ENCODE measurements at regions not wholly inside any gene's neighbourhood (a gene's known extent, or its start where the extent isn't known, plus 50 kb on each side); places are given as distances from the start of the nearest gene placed in this dataset.

GRCh38 chr7:25834050-25834449 lies 317.9 kb upstream of the NFE2L3 start:
- no peak for DNase-seq (ENCODE audit: low read depth)
- no peak overlapping the region for H2AFZ ChIP-seq (ENCODE audit: low read depth, low read length)
- Mint-ChIP-seq H3K27ac (ENCODE audit: unreplicated experiment) (peak overlapping the region; percentile 21), H3K4me3 (ENCODE audit: unreplicated experiment) (no peak overlapping the region), H3K27me3 (ENCODE audit: low read depth, unreplicated experiment) (no peaks in the 10 kb centered on the region), H3K9me3 (ENCODE audit: unreplicated experiment) (peaks cover 3% of the 10 kb centered on the region), H3K4me1 (ENCODE audit: low read depth, unreplicated experiment) (peaks cover 43% of the 10 kb centered on the region), H3K36me3 (ENCODE audit: low read depth, unreplicated experiment) (no peaks in the 10 kb centered on the region)
- no peak for FAIRE-seq
- TF ChIP-seq, protein P1, sequence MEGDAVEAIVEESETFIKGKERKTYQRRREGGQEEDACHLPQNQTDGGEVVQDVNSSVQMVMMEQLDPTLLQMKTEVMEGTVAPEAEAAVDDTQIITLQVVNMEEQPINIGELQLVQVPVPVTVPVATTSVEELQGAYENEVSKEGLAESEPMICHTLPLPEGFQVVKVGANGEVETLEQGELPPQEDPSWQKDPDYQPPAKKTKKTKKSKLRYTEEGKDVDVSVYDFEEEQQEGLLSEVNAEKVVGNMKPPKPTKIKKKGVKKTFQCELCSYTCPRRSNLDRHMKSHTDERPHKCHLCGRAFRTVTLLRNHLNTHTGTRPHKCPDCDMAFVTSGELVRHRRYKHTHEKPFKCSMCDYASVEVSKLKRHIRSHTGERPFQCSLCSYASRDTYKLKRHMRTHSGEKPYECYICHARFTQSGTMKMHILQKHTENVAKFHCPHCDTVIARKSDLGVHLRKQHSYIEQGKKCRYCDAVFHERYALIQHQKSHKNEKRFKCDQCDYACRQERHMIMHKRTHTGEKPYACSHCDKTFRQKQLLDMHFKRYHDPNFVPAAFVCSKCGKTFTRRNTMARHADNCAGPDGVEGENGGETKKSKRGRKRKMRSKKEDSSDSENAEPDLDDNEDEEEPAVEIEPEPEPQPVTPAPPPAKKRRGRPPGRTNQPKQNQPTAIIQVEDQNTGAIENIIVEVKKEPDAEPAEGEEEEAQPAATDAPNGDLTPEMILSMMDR (IDR thresholded peaks at IDR 0.05; ENCODE audit: insufficient read depth, low read depth, low read length), result no peak
- no peak for TF ChIP-seq EZH2 (IDR thresholded peaks at IDR 0.05; ENCODE audit: insufficient read depth, low read length)
- no peaks in the 10 kb centered on the region for H4K20me1 ChIP-seq (ENCODE audit: insufficient read depth, low read length)
- H3K79me2 ChIP-seq (ENCODE audit: insufficient read depth, low read length), result no peaks in the 10 kb centered on the region
- no peak overlapping the region for H3K4me3 ChIP-seq (ENCODE audit: insufficient read depth, low read depth, low read length)
- H3K27ac ChIP-seq (ENCODE audit: low read depth, low read length), result no peak overlapping the region
- no peaks in the 10 kb centered on the region for H3K27me3 ChIP-seq (ENCODE audit: insufficient read depth, low read length)
- no peaks in the 10 kb centered on the region for H3K36me3 ChIP-seq (ENCODE audit: insufficient read depth, low read length)
- H3K4me2 ChIP-seq (ENCODE audit: low read length), result no peak overlapping the region
- H3K4me1 ChIP-seq (ENCODE audit: insufficient read depth, low read length), result no peaks in the 10 kb centered on the region
- no peaks in the 10 kb centered on the region for H3K9me3 ChIP-seq (ENCODE audit: insufficient read depth, low read depth, low read length)
- no peak overlapping the region for H3K9ac ChIP-seq (ENCODE audit: low read length)

DNA sequence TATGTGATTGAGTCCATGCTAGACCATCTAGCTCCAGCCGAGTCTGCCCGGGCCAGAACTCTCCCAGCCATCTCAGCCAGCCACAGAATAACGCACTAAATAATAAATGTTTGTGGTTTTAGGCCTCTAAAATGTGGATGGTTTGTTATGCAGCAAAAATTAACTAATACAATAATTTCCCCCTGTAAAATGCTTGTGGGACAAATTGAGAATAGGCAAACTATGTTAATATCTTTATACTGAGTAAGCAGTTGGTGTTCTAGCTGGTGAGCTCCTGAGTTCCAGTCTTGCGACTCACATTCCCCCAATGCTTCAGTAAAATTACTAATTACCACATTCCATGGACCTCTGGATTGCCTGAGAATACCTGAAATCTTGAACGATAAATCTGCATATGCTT lies 316.8 kb upstream of the NFE2L3 start:
- Histone ChIP-seq H2AFZ (ENCODE audit: low read depth, low read length) (no peak overlapping the region), H4K20me1 (ENCODE audit: insufficient read depth, low read length) (no peaks in the 10 kb centered on the region), H3K9ac (ENCODE audit: low read length) (no peak overlapping the region), H3K4me1 (ENCODE audit: insufficient read depth, low read length) (no peaks in the 10 kb centered on the region), H3K27me3 (ENCODE audit: insufficient read depth, low read length) (no peaks in the 10 kb centered on the region), H3K4me2 (ENCODE audit: low read length) (no peak overlapping the region), H3K36me3 (ENCODE audit: insufficient read depth, low read length) (no peaks in the 10 kb centered on the region), H3K79me2 (ENCODE audit: insufficient read depth, low read length) (no peaks in the 10 kb centered on the region), H3K4me3 (ENCODE audit: insufficient read depth, low read depth, low read length) (no peak overlapping the region), H3K9me3 (ENCODE audit: insufficient read depth, low read depth, low read length) (no peaks in the 10 kb centered on the region), H3K27ac (ENCODE audit: low read depth, low read length) (no peak overlapping the region)
- Mint-ChIP-seq H3K4me1 (ENCODE audit: low read depth, unreplicated experiment) (peaks cover 43% of the 10 kb centered on the region), H3K27me3 (ENCODE audit: low read depth, unreplicated experiment) (no peaks in the 10 kb centered on the region), H3K4me3 (ENCODE audit: unreplicated experiment) (no peak overlapping the region), H3K27ac (ENCODE audit: unreplicated experiment) (peak overlapping the region; percentile 75), H3K9me3 (ENCODE audit: unreplicated experiment) (peaks cover 6% of the 10 kb centered on the region), H3K36me3 (ENCODE audit: low read depth, unreplicated experiment) (no peaks in the 10 kb centered on the region)
- DNase-seq (ENCODE audit: low read depth) (peak; percentile 48), FAIRE-seq (no peak)
- TF ChIP-seq, protein P1 (IDR thresholded peaks at IDR 0.05; ENCODE audit: insufficient read depth, low read depth, low read length), result no peak
- no peak for TF ChIP-seq EZH2 (IDR thresholded peaks at IDR 0.05; ENCODE audit: insufficient read depth, low read length)

GRCh38 chr7:25839084-25839769 lies 312.8 kb upstream of the NFE2L3 start:
- no peak for FAIRE-seq
- Mint-ChIP-seq H3K27me3 (ENCODE audit: low read depth, unreplicated experiment) (no peaks in the 10 kb centered on the region), H3K9me3 (ENCODE audit: unreplicated experiment) (peaks cover 3% of the 10 kb centered on the region)

More at GRCh38 chr7:25839084-25839769, 312.8 kb upstream of the NFE2L3 start:
- Histone ChIP-seq H3K36me3 (ENCODE audit: insufficient read depth, low read length) (no peaks in the 10 kb centered on the region), H3K9me3 (ENCODE audit: insufficient read depth, low read depth, low read length) (no peaks in the 10 kb centered on the region), H3K4me2 (ENCODE audit: low read length) (no peak overlapping the region), H3K9ac (ENCODE audit: low read length) (no peak overlapping the region), H3K27ac (ENCODE audit: low read depth, low read length) (no peak overlapping the region), H4K20me1 (ENCODE audit: insufficient read depth, low read length) (no peaks in the 10 kb centered on the region), H3K4me1 (ENCODE audit: insufficient read depth, low read length) (no peaks in the 10 kb centered on the region), H3K79me2 (ENCODE audit: insufficient read depth, low read length) (no peaks in the 10 kb centered on the region), H3K4me3 (ENCODE audit: insufficient read depth, low read depth, low read length) (no peak overlapping the region), H2AFZ (ENCODE audit: low read depth, low read length) (no peak overlapping the region), H3K27me3 (ENCODE audit: insufficient read depth, low read length) (no peaks in the 10 kb centered on the region)
- TF ChIP-seq, protein P1 (IDR thresholded peaks at IDR 0.05; ENCODE audit: insufficient read depth, low read depth, low read length), result peak; percentile 40
- TF ChIP-seq EZH2 (IDR thresholded peaks at IDR 0.05; ENCODE audit: insufficient read depth, low read length), result no peak
- Mint-ChIP-seq H3K36me3 (ENCODE audit: low read depth, unreplicated experiment) (no peaks in the 10 kb centered on the region), H3K4me1 (ENCODE audit: low read depth, unreplicated experiment) (peaks cover 41% of the 10 kb centered on the region), H3K27ac (ENCODE audit: unreplicated experiment) (no peak overlapping the region), H3K4me3 (ENCODE audit: unreplicated experiment) (no peak overlapping the region)
- no peak for DNase-seq (ENCODE audit: low read depth)

Data from astrocyte (in vitro differentiated cells and primary cell).